ENCODE measurements at regions not wholly inside any gene's neighbourhood (a gene's known extent, or its start where the extent isn't known, plus 50 kb on each side); places are given as distances from the start of the nearest gene placed in this dataset.

DNA sequence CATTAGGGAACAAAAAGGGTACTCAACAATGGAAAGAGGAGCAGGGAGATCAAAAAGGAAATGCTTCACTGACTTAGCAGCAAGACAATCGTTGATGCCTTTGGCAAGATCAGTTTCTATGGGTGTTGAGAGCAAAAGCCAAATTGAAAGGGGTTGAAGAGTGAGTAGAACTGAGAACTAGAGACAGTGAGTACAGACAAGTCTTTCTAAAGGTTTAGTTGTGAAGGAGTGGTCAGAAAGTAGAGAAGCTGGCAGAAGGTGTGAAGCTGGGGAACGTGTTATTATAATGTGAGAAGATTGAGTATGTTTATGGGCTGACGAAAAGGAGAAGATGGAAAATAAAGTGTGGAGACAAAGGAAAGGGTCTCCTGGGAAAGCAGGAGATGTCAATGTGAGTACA is 221.2 kb upstream of the USP25 start:
- intact Hi-C loops (cut with DNase I): no loop called here
- no peaks in the 10 kb centered on the region for H3K9me3 ChIP-seq
- H3K27me3 ChIP-seq: no peaks in the 10 kb centered on the region

DNA sequence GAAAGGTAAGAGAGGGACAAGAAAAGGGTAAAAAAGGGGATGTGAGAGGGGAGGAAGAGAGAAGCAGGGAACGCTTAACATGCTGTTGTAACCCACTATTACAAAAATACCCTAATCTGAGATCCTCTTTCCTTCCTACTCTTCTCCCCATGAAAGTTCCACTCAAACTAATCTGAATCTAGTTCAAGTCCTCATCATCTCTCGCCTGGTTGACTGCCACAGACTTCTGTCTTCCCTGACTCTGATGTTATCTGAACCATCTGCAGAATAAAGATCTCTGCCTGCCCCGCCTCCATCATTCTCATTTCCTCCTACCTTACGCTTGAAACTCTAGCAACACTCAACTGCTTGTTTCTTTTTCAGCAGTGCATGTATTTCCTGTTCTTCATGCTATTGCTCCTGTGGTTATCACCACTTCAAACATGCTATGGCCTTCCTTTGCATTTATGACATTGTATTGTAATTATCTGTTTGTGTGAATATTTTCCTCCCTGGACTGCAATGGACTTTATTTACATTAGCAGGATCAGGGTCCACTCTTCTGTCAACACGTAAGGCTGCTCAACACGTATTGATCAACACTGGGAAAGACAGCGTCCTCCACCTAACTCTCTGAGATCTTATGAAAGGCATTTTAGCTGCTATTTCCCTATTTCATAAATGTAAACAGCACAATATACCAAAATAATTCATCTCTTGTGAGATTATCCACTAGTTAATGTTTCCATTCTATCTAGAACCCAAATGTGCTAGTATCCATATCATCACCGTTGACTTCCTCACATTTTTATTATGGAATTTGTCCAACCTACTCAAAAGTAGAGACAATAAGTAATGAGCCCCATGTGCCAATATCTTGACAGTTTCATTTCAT is 215.5 kb upstream of the USP25 start:
- H3K4me1 ChIP-seq: no peaks in the 10 kb centered on the region
- intact Hi-C loops (cut with DNase I): no loop called here
- TF ChIP-seq, protein P1, sequence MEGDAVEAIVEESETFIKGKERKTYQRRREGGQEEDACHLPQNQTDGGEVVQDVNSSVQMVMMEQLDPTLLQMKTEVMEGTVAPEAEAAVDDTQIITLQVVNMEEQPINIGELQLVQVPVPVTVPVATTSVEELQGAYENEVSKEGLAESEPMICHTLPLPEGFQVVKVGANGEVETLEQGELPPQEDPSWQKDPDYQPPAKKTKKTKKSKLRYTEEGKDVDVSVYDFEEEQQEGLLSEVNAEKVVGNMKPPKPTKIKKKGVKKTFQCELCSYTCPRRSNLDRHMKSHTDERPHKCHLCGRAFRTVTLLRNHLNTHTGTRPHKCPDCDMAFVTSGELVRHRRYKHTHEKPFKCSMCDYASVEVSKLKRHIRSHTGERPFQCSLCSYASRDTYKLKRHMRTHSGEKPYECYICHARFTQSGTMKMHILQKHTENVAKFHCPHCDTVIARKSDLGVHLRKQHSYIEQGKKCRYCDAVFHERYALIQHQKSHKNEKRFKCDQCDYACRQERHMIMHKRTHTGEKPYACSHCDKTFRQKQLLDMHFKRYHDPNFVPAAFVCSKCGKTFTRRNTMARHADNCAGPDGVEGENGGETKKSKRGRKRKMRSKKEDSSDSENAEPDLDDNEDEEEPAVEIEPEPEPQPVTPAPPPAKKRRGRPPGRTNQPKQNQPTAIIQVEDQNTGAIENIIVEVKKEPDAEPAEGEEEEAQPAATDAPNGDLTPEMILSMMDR (IDR thresholded peaks at IDR 0.05): no peak

More for the DNA sequence above, 221.2 kb upstream of the USP25 start:
- H3K27ac ChIP-seq: no peak overlapping the region
- TF ChIP-seq, protein P1 (IDR thresholded peaks at IDR 0.05): no peak
- H3K36me3 ChIP-seq: no peaks in the 10 kb centered on the region
- no peak overlapping the region for H3K4me3 ChIP-seq
- no peaks in the 10 kb centered on the region for H3K4me1 ChIP-seq
- DNase-seq (ENCODE audit: low spot score in 2 of 2): no peak

DNA sequence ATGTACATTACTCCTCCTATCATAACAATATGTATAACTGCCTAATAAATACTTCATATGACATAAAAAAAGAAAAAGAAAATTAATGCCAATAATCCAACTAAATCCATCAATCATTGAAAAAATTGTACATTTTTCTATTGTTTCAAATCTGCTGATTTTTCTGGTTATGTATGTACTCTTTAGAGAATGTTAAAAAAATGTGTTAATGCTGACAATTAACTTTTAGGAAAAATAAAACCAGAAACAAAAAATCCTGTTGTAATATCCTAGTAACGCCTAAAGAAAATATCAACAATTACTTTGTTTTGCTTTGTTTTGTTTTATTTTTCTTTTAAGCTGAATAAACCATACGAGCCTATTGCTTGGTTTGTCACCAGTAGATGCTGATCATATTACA is 213.9 kb upstream of the USP25 start:
- Histone ChIP-seq H3K4me1 (no peaks in the 10 kb centered on the region), H3K36me3 (no peaks in the 10 kb centered on the region), H3K9me3 (no peaks in the 10 kb centered on the region), H3K4me3 (no peak overlapping the region), H3K27ac (no peak overlapping the region), H3K27me3 (no peaks in the 10 kb centered on the region)
- TF ChIP-seq, protein P1 (IDR thresholded peaks at IDR 0.05): no peak
- DNase-seq (ENCODE audit: low spot score in 2 of 2): no peak
- intact Hi-C loops (cut with DNase I): no loop called here

More for the DNA sequence above, 215.5 kb upstream of the USP25 start:
- Histone ChIP-seq H3K27me3 (no peaks in the 10 kb centered on the region), H3K9me3 (no peaks in the 10 kb centered on the region), H3K36me3 (no peaks in the 10 kb centered on the region), H3K4me3 (no peak overlapping the region), H3K27ac (no peak overlapping the region)
- DNase-seq (ENCODE audit: low spot score in 2 of 2): no peak

DNA sequence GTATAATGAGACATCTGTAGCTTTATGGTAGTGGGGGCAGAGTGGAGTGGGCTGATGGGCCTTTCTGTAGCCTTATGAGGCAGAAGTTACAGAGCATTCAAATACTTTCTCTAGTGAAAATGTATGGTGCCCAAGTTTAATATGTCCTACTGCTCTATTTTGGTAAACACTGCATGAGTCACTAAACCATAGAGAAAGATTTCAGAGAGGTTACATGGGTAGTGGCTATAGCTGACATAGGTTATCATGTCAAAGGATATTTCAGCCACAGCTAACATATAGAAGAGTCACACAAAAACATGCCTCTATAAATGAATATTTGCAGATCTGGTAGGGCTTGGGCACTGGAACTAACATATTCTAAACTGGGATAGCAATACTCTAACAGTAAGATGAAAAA is 212.4 kb upstream of the USP25 start:
- Histone ChIP-seq H3K27ac (no peak overlapping the region), H3K27me3 (no peaks in the 10 kb centered on the region), H3K9me3 (no peaks in the 10 kb centered on the region), H3K4me1 (no peaks in the 10 kb centered on the region), H3K4me3 (no peak overlapping the region), H3K36me3 (no peaks in the 10 kb centered on the region)
- intact Hi-C loops (cut with DNase I): no loop called here
- TF ChIP-seq, protein P1 (IDR thresholded peaks at IDR 0.05): no peak
- no peak for DNase-seq (ENCODE audit: low spot score in 2 of 2)

DNA sequence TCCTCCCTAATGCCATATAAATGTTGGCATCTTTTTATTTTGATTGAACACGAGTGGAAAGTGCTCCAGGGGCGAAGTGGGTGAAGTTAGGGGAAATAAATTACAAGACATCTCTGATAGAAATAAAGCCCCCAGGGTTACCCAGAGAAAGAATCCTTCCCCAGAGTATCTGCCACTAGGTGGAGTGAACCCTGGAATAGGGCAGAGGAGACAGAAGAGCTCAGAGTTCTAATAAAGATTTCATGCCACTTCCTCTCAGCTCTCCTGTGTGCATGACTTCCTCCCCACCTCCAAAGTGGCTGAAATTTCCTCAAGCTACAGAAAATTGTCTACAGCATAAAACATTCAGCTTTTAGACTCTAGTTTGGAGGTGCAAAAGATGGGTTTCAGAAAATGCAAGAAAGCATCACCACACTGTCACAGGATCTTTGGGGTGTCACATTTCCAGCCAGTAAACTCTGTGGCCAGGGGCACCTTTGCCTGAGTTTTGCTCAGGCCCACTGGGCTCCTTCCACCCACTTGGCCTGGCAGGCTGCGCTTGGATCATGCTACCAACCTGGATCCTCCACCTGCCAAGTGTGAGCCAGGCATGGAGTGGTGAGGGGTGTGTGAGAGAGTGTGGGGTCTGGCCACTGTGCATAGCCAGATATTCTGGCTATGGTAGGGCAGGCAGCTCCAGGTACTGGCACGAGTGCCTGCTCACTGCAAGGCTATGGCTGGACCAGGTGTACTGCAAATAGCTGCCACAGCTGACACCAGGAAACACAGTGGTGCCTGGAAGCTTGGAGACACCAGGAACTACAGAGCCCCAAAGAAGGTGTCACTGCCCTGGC is 208.8 kb upstream of the USP25 start:
- H3K27ac ChIP-seq: no peak overlapping the region
- no peaks in the 10 kb centered on the region for H3K4me1 ChIP-seq
- DNase-seq (ENCODE audit: low spot score in 2 of 2): no peak
- TF ChIP-seq, protein P1 (IDR thresholded peaks at IDR 0.05): no peak
- H3K27me3 ChIP-seq: no peaks in the 10 kb centered on the region
- H3K9me3 ChIP-seq: no peaks in the 10 kb centered on the region
- H3K36me3 ChIP-seq: no peaks in the 10 kb centered on the region
- H3K4me3 ChIP-seq: no peak overlapping the region
- intact Hi-C loops (cut with DNase I): no loop called here
